ENCODE measurements at regions not wholly inside any gene's neighbourhood (a gene's known extent, or its start where the extent isn't known, plus 50 kb on each side); places are given as distances from the start of the nearest gene placed in this dataset.

DNA sequence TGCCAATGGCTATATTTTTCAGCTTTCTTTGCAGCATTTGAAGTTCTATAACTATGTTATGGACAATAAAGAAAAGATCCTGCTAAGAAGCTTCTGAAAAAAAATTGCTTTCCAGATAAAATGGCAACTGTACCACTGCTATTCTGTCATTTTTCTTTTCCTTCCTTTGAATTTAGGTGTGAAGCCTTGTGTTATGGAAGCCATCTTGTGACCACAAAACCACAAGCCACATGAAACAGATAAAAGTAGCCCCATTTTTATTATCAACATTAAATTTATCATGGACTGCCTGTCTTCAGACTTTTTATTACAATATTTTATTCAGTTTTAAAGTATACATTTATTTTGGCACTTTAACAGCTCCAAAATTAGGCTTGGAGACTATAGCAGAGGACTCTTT is 289.9 kb upstream of the ACTBL2 start:
- Histone ChIP-seq H3K4me3 (no peak overlapping the region), H3K9me3 (no peaks in the 10 kb centered on the region), H3K27me3 (no peaks in the 10 kb centered on the region), H3K36me3 (no peaks in the 10 kb centered on the region), H3K4me1 (no peaks in the 10 kb centered on the region), H3K27ac (no peak overlapping the region)
- ATAC-seq (no peak), DNase-seq (no peak)
- TF ChIP-seq, protein P1, sequence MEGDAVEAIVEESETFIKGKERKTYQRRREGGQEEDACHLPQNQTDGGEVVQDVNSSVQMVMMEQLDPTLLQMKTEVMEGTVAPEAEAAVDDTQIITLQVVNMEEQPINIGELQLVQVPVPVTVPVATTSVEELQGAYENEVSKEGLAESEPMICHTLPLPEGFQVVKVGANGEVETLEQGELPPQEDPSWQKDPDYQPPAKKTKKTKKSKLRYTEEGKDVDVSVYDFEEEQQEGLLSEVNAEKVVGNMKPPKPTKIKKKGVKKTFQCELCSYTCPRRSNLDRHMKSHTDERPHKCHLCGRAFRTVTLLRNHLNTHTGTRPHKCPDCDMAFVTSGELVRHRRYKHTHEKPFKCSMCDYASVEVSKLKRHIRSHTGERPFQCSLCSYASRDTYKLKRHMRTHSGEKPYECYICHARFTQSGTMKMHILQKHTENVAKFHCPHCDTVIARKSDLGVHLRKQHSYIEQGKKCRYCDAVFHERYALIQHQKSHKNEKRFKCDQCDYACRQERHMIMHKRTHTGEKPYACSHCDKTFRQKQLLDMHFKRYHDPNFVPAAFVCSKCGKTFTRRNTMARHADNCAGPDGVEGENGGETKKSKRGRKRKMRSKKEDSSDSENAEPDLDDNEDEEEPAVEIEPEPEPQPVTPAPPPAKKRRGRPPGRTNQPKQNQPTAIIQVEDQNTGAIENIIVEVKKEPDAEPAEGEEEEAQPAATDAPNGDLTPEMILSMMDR (IDR thresholded peaks at IDR 0.05 in 4 of 5, conservative IDR thresholded peaks at IDR 0.05 in 1 of 5), result no peak
- no peak for TF ChIP-seq POLR2A (IDR thresholded peaks at IDR 0.05)
- intact Hi-C loops (cut with DNase I; ENCODE audit: low total_unique reads) (no loop called here), in situ Hi-C loops (cut with MboI; ENCODE audit: low sequenced_read_pairs in 4 of 4) (loop anchor here in 2 of 4 donors (25.0 kb wide), 2 partner anchors 260 to 485 kb away; no protein-coding TSS in a partner anchor)

DNA sequence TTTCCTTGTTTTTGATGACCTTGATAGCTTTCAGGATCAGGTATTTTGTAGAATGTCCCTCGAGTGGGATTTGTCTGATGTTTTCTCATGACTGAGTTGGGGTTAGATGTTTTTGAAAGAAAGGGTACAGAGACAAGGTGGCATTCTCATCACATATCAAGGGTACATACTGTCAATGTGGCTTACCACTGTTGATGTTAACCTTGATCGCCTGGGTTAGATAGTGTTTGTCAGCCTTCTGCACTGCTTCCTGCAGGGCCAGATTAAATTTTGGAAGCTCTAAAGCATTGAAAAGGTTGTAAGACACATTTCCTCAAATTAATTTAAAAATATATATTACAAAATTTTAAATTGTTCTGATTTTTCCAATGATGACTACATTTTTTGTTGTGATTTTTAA is 287.4 kb upstream of the ACTBL2 start:
- Histone ChIP-seq H3K4me1 (no peaks in the 10 kb centered on the region), H3K9me3 (no peaks in the 10 kb centered on the region), H3K4me3 (no peak overlapping the region), H3K36me3 (no peaks in the 10 kb centered on the region), H3K27ac (no peak overlapping the region), H3K27me3 (no peaks in the 10 kb centered on the region)
- no peak for ATAC-seq
- in situ Hi-C loops (cut with MboI; ENCODE audit: low sequenced_read_pairs in 4 of 4), result loop anchor here in 2 of 4 donors (25.0 kb wide), 2 partner anchors 258 to 483 kb away; no protein-coding TSS in a partner anchor
- no peak for DNase-seq
- intact Hi-C loops (cut with DNase I; ENCODE audit: low total_unique reads), result no loop called here
- TF ChIP-seq POLR2A (IDR thresholded peaks at IDR 0.05), result no peak
- TF ChIP-seq, protein P1 (IDR thresholded peaks at IDR 0.05 in 4 of 5, conservative IDR thresholded peaks at IDR 0.05 in 1 of 5), result no peak

DNA sequence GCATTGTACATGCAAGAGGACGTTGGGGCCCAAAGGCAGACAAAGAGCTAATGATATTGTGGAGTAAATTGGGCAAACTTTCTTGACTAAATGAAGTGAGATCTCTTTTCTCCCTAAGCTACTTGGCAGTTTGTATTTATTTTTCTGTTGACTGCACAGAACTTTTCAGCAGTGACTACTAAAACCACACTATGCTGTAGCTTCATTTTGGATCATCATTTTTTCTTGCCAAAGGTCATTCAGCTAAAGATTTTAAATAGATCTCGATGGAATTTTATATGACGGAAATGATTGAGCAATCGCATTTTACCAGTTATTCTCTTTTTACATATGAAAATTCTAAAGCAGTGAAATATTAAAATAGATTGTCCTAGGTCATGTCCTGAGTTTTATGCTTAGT is 286.1 kb upstream of the ACTBL2 start:
- H3K4me1 ChIP-seq, result no peaks in the 10 kb centered on the region
- intact Hi-C loops (cut with DNase I; ENCODE audit: low total_unique reads) (no loop called here), in situ Hi-C loops (cut with MboI; ENCODE audit: low sequenced_read_pairs in 4 of 4) (loop anchor here in 2 of 4 donors (25.0 kb wide), 2 partner anchors 256 to 481 kb away; no protein-coding TSS in a partner anchor)
- DNase-seq, result no peak
- H3K36me3 ChIP-seq, result no peaks in the 10 kb centered on the region
- TF ChIP-seq POLR2A (IDR thresholded peaks at IDR 0.05), result no peak
- TF ChIP-seq, protein P1 (IDR thresholded peaks at IDR 0.05 in 4 of 5, conservative IDR thresholded peaks at IDR 0.05 in 1 of 5), result no peak
- H3K4me3 ChIP-seq, result no peak overlapping the region
- no peaks in the 10 kb centered on the region for H3K27me3 ChIP-seq
- ATAC-seq, result no peak
- no peak overlapping the region for H3K27ac ChIP-seq
- no peaks in the 10 kb centered on the region for H3K9me3 ChIP-seq

DNA sequence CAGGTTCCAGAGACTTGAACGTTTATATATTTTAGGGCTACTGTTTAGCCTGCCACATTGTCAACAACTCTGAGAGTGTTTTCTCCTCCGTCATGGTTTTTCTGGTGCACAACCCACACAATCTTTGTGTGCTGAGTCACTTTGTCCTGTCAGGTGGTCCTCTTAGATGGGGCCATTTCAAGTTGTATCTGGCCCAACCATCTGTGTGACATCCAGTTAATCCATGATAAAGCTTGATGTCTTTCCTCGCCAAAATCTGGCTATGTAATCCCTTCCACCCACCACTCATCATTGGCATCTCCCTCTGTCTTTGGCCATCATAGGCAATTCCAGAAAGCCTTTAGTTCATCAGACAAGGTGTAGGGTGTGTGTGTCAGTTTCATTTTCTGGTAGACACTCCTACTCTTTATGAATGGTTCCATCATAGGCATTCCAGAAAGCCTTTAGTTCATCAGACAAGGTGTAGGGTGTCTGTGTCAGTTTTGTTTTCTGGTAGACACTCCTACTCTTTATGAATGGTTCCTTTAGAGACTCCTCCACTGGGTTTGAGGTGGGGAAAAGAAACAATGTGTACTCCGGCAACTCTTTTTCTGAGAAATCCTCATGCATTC is 282.0 kb upstream of the ACTBL2 start:
- intact Hi-C loops (cut with DNase I; ENCODE audit: low total_unique reads) (no loop called here), in situ Hi-C loops (cut with MboI; ENCODE audit: low sequenced_read_pairs in 4 of 4) (loop anchor here in 2 of 4 donors (25.0 kb wide), 2 partner anchors 252 to 477 kb away; no protein-coding TSS in a partner anchor)
- ATAC-seq (no peak), DNase-seq (no peak)
- Histone ChIP-seq H3K27ac (no peak overlapping the region), H3K36me3 (no peaks in the 10 kb centered on the region), H3K9me3 (no peaks in the 10 kb centered on the region), H3K4me3 (no peak overlapping the region), H3K4me1 (no peaks in the 10 kb centered on the region), H3K27me3 (no peaks in the 10 kb centered on the region)
- no peak for TF ChIP-seq POLR2A (IDR thresholded peaks at IDR 0.05)
- TF ChIP-seq, protein P1 (IDR thresholded peaks at IDR 0.05 in 4 of 5, conservative IDR thresholded peaks at IDR 0.05 in 1 of 5), result no peak
